Spleen (tissue), 7 donors: ENCODE measurements at regions not wholly inside any gene's neighbourhood (a gene's known extent, or its start where the extent isn't known, plus 50 kb on each side); places are given as distances from the start of the nearest gene placed in this dataset.

Experiments
- CTCF ChIP-seq, 11 experiments: fragments of 200-600 bp in 7 of 11; fragments of 450-650 bp in 4 of 11; sonication (generic) in 4 of 11; IDR thresholded peaks in 8 of 11; conservative IDR thresholded peaks in 3 of 11; 1 replicate in 7 of 11; 2 replicates in 4 of 11; pipeline versions ENCODE4 v1.4.0 to v1.8.0; 2016 to 2021; ENCODE audit warnings: antibody characterized with exemption in 11 of 11, inconsistent platforms in 4 of 11, mild to moderate bottlenecking in 1 of 11
- POLR2A ChIP-seq, 3 donors: fragments of 450-650 bp; IDR thresholded peaks; one replicate each; pipeline ENCODE4 v1.5.1; 2017; ENCODE audit warnings: antibody characterized with exemption in 3 of 3, mild to moderate bottlenecking in 1 of 3
- donor health status: DM: no; HTN: no; CAD: no; lungs with moderate emphysema.
- donor health status: DM: no; HTN: no; CAD: no.
- donor health status: DM: no; HTN: no; CAD: no.

GRCh38 chr9:82353631-82354278 lies 365.2 kb downstream of the SPATA31D1 start:
- TF ChIP-seq CTCF (IDR thresholded peaks at IDR 0.05 in 8 of 11, conservative IDR thresholded peaks at IDR 0.05 in 3 of 11) (no peak), POLR2A (IDR thresholded peaks at IDR 0.05) (no peak)
